Activated naive CD8-positive, alpha-beta T cell treated with anti-CD3 and anti-CD28 coated beads for 36 hours (primary cell): ENCODE measurements at regions not wholly inside any gene's neighbourhood (a gene's known extent, or its start where the extent isn't known, plus 50 kb on each side); places are given as distances from the start of the nearest gene placed in this dataset.
"Not testable (repeated sequence)": the region's sequence is repeated elsewhere in the genome, so short reads cannot be mapped to it uniquely, and the experiment has no call there.

Source experiments
- DNase-seq: peaks from one replicate; pipeline ENCODE4 v3.0.0; 2021
- H3K27ac Mint-ChIP-seq: one replicate; pipeline ENCODE4 v1.8.0; 2022; ENCODE audit warnings: mild to moderate bottlenecking, moderate library complexity, mixed read lengths
- H3K27me3 Mint-ChIP-seq: one replicate; pipeline ENCODE4 v1.8.0; 2022; ENCODE audit warnings: mild to moderate bottlenecking, mixed read lengths
- H3K36me3 Mint-ChIP-seq: one replicate; pipeline ENCODE4 v1.8.0; 2021; ENCODE audit warnings: mild to moderate bottlenecking, mixed read lengths
- H3K4me1 Mint-ChIP-seq: one replicate; pipeline ENCODE4 v1.8.0; 2021; ENCODE audit warnings: mixed read lengths
- H3K4me3 Mint-ChIP-seq: one replicate; pipeline ENCODE4 v1.8.0; 2022; ENCODE audit warnings: mild to moderate bottlenecking, moderate library complexity, mixed read lengths
- H3K9me3 Mint-ChIP-seq: one replicate; pipeline ENCODE4 v1.8.0; 2022; ENCODE audit warnings: mixed read lengths

- Mint-ChIP-seq H3K4me1 (no peaks in the 10 kb centered on the region), H3K4me3 (no peak overlapping the region), H3K36me3 (no peaks in the 10 kb centered on the region), H3K27me3 (peaks cover 13% of the 10 kb centered on the region), H3K9me3 (no peaks in the 10 kb centered on the region), H3K27ac (no peak overlapping the region)
- no peak for DNase-seq
Observed at GRCh38 chr3:61357902-61358301, 106.7 kb upstream of the FHIT start.

DNA sequence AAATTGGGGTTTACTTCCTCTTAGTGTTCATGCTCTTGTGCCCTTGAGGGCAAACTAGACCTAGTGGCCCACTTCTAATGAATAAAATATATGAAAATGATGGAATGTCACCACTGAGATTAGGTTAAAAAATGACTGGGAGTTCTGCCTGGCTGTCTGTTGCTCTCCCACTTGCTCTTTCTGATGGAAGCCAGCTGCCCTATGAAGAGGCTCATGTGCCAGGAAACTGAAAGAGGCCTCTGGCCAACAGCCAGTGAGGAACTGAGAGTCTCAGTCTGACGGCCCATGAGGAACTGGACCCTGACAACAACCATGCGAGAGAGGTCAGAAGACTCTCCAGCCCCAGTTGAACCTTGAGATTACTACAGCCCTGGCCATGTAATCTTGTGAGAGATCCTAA is 107.1 kb upstream of the FHIT start:
- Mint-ChIP-seq H3K4me1 (no peaks in the 10 kb centered on the region), H3K27me3 (peaks cover 13% of the 10 kb centered on the region), H3K36me3 (no peaks in the 10 kb centered on the region), H3K27ac (no peak overlapping the region), H3K4me3 (no peak overlapping the region), H3K9me3 (no peaks in the 10 kb centered on the region)
- no peak for DNase-seq

DNA sequence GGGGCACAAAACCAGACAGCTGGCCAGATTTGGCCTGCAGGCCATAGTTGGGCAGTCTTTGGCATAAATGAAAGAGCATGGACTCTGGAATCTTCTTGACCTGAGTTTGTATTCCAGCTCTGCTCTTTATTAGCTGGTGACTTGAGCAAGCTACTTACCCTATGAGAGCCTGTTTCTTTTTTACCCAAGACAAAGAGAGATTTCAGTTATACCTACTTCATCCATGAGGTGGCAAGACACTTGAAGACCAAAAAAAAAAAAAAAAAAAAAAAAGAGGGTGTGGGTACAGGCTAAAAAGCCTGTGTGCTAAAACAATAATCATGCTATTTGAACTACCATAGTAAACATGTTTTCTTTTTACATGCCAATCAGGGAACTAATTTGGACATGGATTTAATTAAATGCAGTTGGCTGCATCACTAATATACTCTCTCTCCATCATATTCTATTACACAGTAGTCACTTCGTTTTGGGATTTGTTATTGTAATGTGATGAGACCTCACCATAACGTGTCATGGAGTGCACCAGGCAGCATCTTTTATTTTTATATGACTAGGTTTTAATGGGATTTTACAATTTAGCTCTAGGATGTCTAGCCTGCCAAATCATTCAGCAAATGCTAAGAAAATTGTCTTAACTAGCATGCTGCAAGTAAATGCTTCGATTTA is 109.2 kb upstream of the FHIT start:
- no peak overlapping the region for H3K4me3 Mint-ChIP-seq
- no peaks in the 10 kb centered on the region for H3K36me3 Mint-ChIP-seq
- no peak overlapping the region for H3K27ac Mint-ChIP-seq
- no peaks in the 10 kb centered on the region for H3K4me1 Mint-ChIP-seq
- no peak for DNase-seq
- peaks cover 11% of the 10 kb centered on the region for H3K27me3 Mint-ChIP-seq
- H3K9me3 Mint-ChIP-seq: peaks cover 3% of the 10 kb centered on the region

DNA sequence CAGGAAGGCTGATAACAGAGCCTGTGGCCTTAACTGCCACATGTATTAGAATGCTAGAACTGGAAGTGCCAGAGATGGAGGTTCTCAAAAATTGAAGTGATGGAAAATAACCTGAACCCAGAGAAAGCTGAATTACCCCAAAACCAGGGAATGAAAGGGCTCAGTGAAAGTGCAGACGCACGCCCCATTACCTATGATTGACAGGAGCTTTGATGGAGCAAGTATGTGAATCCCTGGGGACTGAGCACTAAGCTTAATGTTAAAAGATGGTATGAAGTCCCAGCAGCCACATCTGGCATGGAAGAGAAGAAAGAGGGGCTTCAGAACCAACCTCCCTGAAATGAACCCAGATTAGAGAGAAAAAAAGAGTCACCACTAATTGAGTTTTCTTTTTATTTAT is 118.4 kb upstream of the FHIT start:
- Mint-ChIP-seq H3K27me3 (peaks cover 3% of the 10 kb centered on the region), H3K36me3 (no peaks in the 10 kb centered on the region), H3K27ac (no peak overlapping the region), H3K4me3 (no peak overlapping the region), H3K9me3 (peaks cover 1% of the 10 kb centered on the region), H3K4me1 (no peaks in the 10 kb centered on the region)
- no peak for DNase-seq

- Mint-ChIP-seq H3K27ac (no peak overlapping the region), H3K27me3 (peaks cover 3% of the 10 kb centered on the region), H3K4me3 (no peak overlapping the region), H3K36me3 (no peaks in the 10 kb centered on the region), H3K4me1 (no peaks in the 10 kb centered on the region), H3K9me3 (peaks cover 1% of the 10 kb centered on the region)
- no peak for DNase-seq
Observed at GRCh38 chr3:61371123-61371522, 119.9 kb upstream of the FHIT start.

GRCh38 chr3:61372723-61373122 is 121.5 kb upstream of the FHIT start:
- no peak for DNase-seq
- no peaks in the 10 kb centered on the region for H3K4me1 Mint-ChIP-seq
- H3K9me3 Mint-ChIP-seq: no peaks in the 10 kb centered on the region
- no peak overlapping the region for H3K4me3 Mint-ChIP-seq
- H3K36me3 Mint-ChIP-seq: no peaks in the 10 kb centered on the region
- peaks cover 3% of the 10 kb centered on the region for H3K27me3 Mint-ChIP-seq
- H3K27ac Mint-ChIP-seq: no peak overlapping the region

DNA sequence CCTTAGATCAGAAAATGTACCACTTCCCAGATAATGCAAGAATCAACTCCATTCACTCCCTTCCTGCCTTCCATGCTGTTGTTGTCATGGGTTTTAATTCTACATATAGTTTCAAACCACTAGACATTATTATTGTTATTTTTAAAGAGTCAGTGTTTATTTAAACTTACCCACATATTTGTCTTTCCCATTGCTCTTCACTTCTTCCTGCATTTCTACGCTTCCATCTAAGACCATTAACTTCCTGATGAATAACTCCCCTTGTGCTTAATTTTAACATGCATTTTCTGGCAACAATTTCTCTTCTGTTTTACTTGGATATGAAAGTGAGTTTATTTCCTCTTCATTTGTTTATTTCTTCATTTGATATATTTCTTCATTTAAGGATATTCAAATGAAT is 127.1 kb upstream of the FHIT start:
- H3K27me3 Mint-ChIP-seq: peaks cover 27% of the 10 kb centered on the region
- no peaks in the 10 kb centered on the region for H3K4me1 Mint-ChIP-seq
- no peaks in the 10 kb centered on the region for H3K36me3 Mint-ChIP-seq
- H3K4me3 Mint-ChIP-seq: no peak overlapping the region
- no peak for DNase-seq
- no peak overlapping the region for H3K27ac Mint-ChIP-seq
- no peaks in the 10 kb centered on the region for H3K9me3 Mint-ChIP-seq

- Mint-ChIP-seq H3K36me3 (no peaks in the 10 kb centered on the region), H3K4me1 (no peaks in the 10 kb centered on the region), H3K27ac (no peak overlapping the region), H3K4me3 (no peak overlapping the region), H3K9me3 (no peaks in the 10 kb centered on the region), H3K27me3 (peaks cover 49% of the 10 kb centered on the region)
- no peak for DNase-seq
Observed at GRCh38 chr3:61381745-61382392, 130.6 kb upstream of the FHIT start.

DNA sequence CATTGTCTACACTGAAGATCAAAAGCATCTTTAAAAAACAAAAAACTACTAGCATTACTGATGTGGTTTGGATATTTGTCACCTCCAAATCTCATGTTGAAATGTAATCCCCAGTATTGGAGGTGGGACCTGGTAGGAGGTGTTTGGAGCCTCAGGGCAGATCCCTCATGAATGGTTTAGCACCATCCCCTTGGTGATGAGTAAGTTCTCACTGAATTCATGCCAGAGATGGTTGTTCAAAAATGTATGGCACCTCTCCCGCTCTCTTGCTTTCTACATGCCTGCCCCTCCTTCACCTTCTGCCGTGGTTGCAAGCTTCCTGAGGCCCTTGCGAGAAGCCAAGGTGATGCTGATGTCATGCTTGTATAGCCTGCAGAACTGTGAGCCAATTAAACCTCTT is 136.6 kb upstream of the FHIT start:
- Mint-ChIP-seq H3K9me3 (peaks cover 1% of the 10 kb centered on the region), H3K36me3 (no peaks in the 10 kb centered on the region), H3K27me3 (peaks cover 25% of the 10 kb centered on the region), H3K4me1 (no peaks in the 10 kb centered on the region), H3K4me3 (no peak overlapping the region), H3K27ac (no peak overlapping the region)
- no peak for DNase-seq

DNA sequence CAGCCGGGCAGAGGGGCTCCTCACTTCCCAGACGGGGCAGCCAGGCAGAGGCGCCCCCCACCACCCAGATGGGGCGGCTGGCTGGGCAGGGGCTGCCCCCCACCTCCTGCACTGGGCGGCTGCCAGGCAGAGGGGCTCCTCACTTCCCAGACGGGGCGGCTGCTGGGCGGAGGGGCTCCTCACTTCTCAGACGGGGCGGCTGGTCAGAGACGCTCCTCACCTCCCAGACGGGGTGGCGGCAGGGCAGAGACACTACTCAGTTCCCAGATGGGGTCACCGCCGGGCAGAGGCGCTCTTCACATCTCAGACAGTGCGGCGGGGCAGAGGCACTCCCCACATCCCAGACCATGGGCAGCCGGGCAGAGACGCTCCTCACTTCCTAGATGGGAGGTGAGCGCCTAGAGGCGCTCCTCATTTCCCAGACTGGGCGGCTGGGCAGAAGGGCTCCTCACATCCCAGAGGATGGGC is 142.3 kb upstream of the FHIT start:
- not testable (repeated sequence) for H3K4me1 Mint-ChIP-seq, H3K4me3 Mint-ChIP-seq, H3K27ac Mint-ChIP-seq, H3K27me3 Mint-ChIP-seq, DNase-seq, H3K36me3 Mint-ChIP-seq, H3K9me3 Mint-ChIP-seq

DNA sequence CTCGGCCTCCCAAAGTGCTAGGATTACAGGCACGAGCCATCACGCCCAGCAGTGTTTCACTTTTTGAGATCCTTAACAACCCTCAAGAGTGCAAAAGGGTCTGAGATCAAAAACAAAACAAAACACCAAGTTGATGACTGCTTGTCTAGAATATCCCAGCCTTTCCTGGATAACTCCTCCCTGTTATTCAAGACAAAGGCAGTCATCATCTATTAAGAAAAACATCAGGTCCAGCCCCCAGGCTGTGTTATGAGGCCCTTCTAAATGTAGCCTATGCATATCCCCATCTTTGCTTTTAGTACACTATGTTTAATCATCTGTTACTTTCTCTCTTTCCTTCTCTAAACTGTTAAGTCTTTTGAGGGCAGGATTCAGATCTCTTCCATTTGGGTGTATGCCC is 150.1 kb upstream of the FHIT start:
- DNase-seq: no peak
- H3K9me3 Mint-ChIP-seq: peaks cover under 1% of the 10 kb centered on the region

DNA sequence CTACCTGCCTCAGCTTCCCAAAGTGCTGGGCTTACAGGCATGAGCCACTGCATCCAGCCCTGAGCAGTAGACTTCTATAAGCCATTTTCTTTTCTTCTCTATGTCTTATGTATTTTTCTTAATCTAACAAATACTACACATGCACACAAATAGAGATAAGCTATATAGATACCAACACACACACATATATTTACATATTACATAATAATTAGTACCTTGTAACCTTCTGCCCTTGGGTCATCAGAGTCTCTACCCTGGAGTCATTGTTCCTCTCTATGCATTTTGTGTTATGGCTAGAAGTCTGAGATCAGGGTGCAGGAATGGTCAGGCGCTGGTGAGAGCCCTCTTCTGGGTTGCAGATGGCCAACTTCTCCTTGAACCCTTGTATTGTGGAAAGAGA is 154.0 kb upstream of the PTPRG start:
- no peak overlapping the region for H3K4me3 Mint-ChIP-seq
- no peak overlapping the region for H3K27ac Mint-ChIP-seq
- H3K36me3 Mint-ChIP-seq: no peaks in the 10 kb centered on the region
- H3K4me1 Mint-ChIP-seq: no peaks in the 10 kb centered on the region
- peaks cover 16% of the 10 kb centered on the region for H3K27me3 Mint-ChIP-seq
- H3K9me3 Mint-ChIP-seq: no peaks in the 10 kb centered on the region
- DNase-seq: no peak

More for the DNA sequence above, 150.1 kb upstream of the FHIT start:
- no peak overlapping the region for H3K4me3 Mint-ChIP-seq
- no peaks in the 10 kb centered on the region for H3K27me3 Mint-ChIP-seq
- H3K36me3 Mint-ChIP-seq: no peaks in the 10 kb centered on the region
- H3K27ac Mint-ChIP-seq: no peak overlapping the region
- no peaks in the 10 kb centered on the region for H3K4me1 Mint-ChIP-seq

DNA sequence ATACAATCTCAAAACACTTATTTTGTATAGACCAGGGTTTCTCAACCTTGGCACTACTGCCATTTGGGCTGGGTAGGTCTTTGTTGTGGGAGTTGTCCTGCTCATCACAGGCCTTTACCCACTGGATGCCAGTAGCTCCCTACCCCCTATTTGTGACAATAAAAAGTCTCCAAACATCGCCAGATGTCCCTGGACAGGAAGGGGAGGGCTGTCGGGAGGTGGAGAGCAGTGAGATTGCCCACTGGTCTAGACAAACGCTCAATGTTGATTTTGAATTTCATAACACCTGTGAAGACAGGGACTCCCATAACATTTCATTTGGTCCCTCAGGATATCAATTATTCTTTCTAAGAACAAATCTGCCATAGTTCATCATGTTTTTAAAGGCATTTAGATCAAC is 151.7 kb upstream of the PTPRG start:
- no peaks in the 10 kb centered on the region for H3K9me3 Mint-ChIP-seq
- H3K4me3 Mint-ChIP-seq: no peak overlapping the region
- no peak for DNase-seq
- H3K36me3 Mint-ChIP-seq: no peaks in the 10 kb centered on the region
- H3K4me1 Mint-ChIP-seq: no peaks in the 10 kb centered on the region
- H3K27me3 Mint-ChIP-seq: peaks cover 16% of the 10 kb centered on the region
- no peak overlapping the region for H3K27ac Mint-ChIP-seq

DNA sequence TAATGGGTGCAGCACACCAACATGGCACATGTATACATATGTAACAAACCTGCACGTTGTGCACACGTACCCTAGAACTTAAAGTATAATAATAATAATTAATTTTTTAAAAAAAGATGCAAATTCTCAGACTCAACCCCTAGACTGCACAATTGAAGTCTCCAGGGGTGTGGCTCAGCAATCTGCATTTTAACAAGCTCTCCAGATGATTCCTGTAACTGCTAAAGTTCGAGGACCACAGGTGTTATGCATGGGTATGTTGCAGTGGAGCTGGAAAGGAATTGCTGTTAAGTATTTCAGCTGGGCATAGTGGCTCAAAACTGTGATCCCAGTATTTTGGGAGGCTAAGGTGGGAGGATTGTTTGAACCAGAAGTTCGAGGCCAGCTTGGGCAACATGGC is 151.0 kb upstream of the PTPRG start:
- H3K4me1 Mint-ChIP-seq, H3K9me3 Mint-ChIP-seq, DNase-seq, H3K4me3 Mint-ChIP-seq, H3K36me3 Mint-ChIP-seq, H3K27ac Mint-ChIP-seq: not testable (repeated sequence)
- H3K27me3 Mint-ChIP-seq: peaks cover 16% of the 10 kb centered on the region

GRCh38 chr3:61411009-61411662 is 150.2 kb upstream of the PTPRG start:
- DNase-seq: no peak
- no peaks in the 10 kb centered on the region for H3K9me3 Mint-ChIP-seq
- no peak overlapping the region for H3K4me3 Mint-ChIP-seq
- no peaks in the 10 kb centered on the region for H3K4me1 Mint-ChIP-seq
- no peaks in the 10 kb centered on the region for H3K36me3 Mint-ChIP-seq
- no peak overlapping the region for H3K27ac Mint-ChIP-seq
- H3K27me3 Mint-ChIP-seq: peaks cover 16% of the 10 kb centered on the region

DNA sequence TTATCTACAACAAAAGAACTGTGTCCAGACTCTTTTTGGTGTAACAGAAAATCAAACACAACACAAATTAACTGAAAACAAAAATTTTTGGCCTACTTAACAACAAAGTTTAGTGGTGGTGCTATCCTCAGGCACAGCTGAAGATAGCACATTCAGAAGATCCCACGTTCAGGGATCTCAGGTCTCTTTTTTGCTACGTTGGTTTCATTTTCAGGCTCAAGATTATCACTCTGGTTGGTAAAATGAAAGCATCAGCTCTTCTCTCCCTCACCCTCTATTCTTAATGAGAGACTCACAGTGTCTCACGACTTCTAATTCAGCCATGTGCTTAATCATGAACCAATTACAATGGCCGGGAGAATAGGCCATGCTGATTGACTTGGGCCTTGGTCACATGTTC is 146.9 kb upstream of the PTPRG start:
- H3K27me3 Mint-ChIP-seq: peaks cover 11% of the 10 kb centered on the region
- H3K9me3 Mint-ChIP-seq: no peaks in the 10 kb centered on the region
- no peak for DNase-seq
- no peaks in the 10 kb centered on the region for H3K36me3 Mint-ChIP-seq
- H3K27ac Mint-ChIP-seq: no peak overlapping the region
- no peaks in the 10 kb centered on the region for H3K4me1 Mint-ChIP-seq
- no peak overlapping the region for H3K4me3 Mint-ChIP-seq
